Dermis blood vessel endothelial cell (primary cell): ENCODE measurements at regions not wholly inside any gene's neighbourhood (a gene's known extent, or its start where the extent isn't known, plus 50 kb on each side); places are given as distances from the start of the nearest gene placed in this dataset.

Experiments
- DNase-seq: peaks from one replicate; pipeline ENCODE4 v3.0.0; 2010

DNA sequence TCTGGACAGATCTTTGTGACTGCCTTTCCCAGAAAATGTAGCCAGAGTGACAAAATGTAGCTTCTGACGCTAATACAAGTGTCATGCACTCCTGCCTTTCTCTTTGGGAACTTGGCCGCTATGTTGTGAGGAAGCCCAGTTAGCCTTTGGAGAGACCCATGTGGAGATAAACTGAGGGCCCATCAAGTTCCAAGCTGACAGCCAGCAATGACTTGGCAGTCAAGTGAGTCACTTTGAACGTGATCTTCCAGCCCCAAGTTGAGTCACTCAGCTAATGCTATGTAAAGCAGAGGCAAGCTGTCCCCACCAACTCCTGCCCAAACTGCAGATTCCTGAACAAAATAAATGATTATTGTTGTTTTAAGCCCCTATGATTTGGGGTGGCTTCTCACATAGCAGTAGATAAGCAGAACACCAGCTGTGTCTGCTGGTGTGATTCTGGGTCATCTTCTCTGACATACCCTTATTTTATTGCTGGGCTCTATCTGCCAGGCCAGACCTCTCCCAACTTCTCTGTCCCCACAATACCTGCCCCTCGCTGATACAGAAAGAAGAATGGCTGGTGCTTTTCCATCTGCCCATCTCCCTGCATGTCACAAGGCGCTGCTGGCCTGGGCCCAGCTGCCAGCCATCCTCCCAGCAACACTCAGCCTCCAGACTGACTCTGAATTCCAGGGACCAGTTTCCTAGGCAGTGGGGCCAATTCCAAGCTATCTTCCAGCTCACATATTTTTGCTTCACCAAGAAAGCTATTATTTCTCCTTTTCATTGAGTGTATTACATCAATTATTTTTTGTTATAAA, 274.8 kb downstream of the LRFN2 start:
- no peak for DNase-seq

DNA sequence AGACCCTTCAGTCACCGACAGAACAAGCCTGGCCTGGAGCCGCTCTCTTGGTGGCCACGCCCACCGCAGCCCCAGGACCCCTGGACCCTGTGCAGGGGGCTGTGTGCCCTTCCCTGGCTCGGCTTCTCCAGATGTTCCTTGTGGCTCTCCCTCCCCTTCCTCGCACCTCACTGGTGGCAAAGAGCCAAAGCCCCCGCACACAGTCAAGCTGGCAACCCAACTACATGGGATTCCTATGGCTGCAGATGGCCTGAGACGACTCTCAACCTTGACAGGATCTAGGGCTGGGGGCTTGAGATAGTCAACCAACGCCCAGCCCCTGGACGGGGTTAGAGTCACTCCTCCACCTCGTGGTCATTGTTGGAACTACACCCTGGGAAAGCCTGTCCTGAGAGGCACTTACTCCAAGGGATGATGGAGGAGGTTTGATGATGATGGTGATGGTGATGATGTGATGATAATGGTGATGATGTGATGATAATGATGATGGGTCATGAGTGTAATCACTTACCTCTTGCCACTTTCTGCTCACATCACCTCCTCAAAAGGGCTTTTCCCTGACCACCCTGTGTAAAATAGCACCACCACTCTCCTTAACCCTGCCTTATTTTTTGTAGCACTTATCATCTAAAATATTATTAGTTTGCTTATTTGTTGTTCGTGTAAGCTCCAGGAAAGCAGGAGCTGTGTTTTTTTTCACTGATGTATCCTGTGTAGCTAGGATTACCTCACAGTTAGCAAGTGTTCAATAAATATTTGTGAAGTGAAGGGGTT, 278.4 kb downstream of the LRFN2 start:
- peak; percentile 69 for DNase-seq

DNA sequence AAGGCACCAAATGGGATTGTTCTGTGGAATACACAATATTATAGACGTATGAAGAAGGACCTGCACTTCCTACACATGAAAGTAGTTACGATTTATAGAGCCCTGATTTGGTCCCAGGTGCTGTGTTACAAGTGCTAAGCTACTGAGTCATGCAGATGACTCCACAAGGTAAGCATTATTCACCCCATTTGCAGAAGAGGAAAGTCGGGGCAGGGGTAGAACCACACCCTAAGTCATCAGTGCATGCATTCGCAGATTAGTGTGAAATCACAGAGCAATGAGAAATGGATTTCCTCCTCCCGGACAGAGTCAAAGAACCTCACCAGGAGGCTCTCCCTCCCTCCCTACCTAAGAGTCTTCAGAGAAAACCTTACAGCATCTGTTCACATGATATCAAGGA, 279.5 kb downstream of the LRFN2 start:
- no peak for DNase-seq

- DNase-seq: no peak
These were observed 284.2 kb downstream of the LRFN2 start for GRCh38 chr6:40302856-40303454.

GRCh38 chr6:40299681-40300080, 287.5 kb downstream of the LRFN2 start:
- DNase-seq: no peak

DNA sequence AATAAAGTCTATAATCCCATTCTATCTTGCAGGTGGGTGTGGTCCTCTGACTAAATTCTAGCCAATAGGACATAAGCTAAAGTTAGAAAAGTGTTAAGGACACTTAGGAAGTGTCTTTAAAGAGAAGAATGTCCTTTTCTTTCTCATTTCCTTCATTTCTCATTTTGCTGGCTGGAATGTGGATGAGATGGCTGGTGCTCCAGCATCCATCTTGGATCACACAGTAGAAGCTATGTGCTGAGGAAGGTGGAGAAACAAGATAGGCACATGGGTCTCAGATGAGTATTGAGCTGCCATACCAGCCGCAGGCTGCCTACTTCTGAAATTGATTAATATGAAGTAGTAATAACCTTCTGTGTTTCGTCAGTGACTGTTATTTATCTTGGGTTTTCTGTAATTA, 289.0 kb downstream of the LRFN2 start:
- DNase-seq: no peak

DNA sequence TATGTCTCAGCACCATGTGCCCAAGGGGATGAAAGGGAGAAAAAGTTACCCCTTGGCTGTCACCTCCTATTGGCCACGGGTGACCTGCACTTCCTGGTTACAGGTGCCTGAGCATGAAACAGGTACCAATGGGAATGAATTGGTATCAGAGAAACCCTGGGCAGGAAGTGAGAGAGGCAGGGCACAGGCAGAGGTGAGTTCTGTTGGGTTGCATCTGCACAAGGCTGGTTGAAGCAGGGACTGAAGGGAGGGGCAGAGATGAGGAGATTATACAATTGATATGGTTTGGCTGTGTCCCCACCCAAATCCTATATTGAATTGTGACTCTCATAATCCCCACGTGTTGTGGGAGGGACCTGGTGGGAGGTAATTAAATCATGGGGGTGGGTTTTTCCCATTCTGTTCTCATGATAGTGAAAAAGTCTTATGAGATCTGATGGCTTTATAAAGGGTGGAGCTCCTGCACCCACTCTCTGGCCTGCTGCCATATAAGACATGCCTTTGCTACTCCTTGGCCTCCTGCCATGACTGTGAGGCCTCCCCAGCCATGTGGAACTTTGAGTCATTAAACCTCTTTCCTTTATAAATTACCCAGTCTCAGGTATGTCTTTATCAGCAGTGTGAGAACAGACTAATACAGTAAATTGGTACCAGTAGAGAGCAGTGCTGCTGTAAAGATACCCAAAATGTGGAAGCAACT, 291.8 kb downstream of the LRFN2 start:
- no peak for DNase-seq

- DNase-seq: no peak
These were observed 293.5 kb downstream of the LRFN2 start for GRCh38 chr6:40293460-40294185.

DNA sequence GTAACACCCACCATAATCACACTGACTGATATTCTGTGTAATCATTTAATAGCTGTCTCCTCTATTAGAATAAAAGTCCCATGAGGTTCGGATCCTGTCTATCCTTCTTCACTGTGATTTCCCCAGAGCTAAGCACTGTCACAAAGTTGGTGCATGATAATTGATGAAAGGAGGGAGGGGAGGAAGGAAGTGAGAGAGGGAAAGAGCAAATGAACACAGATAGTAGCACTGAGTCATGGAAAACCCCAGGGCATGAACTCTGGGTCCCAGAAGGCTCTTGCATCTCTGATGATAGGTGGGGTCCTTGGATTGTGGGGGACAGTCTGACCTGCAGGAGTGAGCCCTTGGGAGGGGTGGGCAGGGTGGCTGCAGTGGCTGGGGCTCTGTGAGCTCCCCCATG, 294.1 kb downstream of the LRFN2 start:
- DNase-seq: no peak

DNA sequence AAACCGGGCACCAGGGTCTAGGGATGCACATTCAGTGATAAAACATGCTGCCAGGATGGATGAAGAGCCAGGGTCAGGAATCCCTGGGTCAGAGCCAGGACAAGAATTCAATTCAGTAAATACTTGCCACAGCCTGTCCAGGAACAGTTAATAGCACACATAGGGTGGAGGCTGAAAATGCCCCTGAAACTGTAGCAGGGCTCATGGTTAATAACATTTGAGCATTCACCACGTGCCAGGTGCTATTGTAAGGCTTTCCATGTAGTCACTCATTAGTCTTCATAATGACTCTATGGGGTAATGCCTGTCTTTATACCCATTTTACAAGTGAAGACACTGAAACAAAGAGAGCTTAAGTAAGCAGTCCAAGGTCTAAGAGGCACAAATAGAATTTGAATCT, 296.3 kb downstream of the LRFN2 start:
- DNase-seq: no peak

GRCh38 chr6:40288919-40289318, 298.2 kb downstream of the LRFN2 start:
- DNase-seq: no peak

- DNase-seq: no peak
These were observed 299.8 kb downstream of the LRFN2 start for GRCh38 chr6:40287296-40287850.

GRCh38 chr6:40286721-40287120, 300.4 kb downstream of the LRFN2 start:
- DNase-seq: no peak

- no peak for DNase-seq
These were observed 301.2 kb downstream of the LRFN2 start for GRCh38 chr6:40285996-40286395.

GRCh38 chr6:40285535-40285934, 301.6 kb downstream of the LRFN2 start:
- no peak for DNase-seq

GRCh38 chr6:40282986-40283385, 304.2 kb downstream of the LRFN2 start:
- no peak for DNase-seq

DNA sequence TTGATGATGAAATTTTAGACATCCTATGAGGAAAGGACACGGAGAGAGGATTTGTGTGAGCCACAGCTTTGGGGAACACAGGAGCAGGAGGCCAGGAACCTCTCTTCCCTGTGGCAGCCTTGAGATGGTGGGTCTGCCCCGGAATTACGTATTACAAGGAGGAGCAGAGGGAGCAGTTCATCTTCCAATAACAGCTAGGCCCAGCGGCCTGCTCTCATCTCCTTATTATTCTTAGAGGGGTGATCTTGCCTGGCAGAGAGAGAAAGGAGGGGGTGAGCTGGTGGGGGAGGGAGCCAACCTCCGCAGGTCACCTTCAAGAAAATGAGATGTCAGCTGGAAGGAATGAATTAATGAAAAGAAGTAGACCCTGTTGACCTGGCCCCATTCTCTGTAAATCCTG, 305.8 kb downstream of the LRFN2 start:
- no peak for DNase-seq

DNA sequence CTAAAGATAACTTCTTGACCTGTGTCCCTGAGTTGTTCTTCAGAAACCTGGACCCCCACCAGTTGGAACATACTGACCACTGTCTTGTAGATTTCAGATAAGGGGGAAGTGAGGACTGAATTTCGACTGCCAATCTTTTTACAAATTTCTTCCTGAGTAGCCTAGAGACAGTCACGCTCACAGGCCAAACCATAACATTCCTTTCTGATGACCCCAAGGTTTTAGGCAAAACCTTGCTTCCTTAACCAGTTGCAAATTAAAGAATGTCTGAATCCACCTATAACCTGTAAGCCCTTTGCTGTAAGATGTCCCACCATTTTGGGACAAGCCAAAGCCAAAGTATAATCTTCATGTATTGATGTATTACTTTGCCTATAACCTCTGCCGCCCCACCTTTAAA, 306.9 kb downstream of the LRFN2 start:
- DNase-seq: no peak

- DNase-seq: no peak
These were observed 311.0 kb downstream of the LRFN2 start for GRCh38 chr6:40276141-40276540.

DNA sequence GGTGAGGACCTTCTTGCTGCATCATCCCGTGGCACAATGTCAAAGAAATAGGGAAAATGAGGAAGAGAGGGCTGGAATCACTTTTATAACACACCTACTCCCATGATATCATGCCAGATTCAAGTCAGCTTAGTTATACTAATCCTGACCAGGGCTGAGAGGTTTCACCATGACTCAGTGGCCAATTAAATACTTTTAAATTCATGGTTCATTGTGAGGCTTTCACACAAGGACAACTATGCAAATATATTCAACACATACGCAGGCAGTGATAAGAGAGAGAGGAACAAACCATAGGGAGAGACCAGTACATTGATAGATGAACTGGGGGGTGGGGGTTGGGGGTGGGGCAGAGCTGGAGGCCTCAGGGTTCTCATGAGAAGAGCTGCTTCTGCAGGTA, 313.1 kb downstream of the LRFN2 start:
- no peak for DNase-seq

- DNase-seq: no peak
These were observed 318.6 kb downstream of the LRFN2 start for GRCh38 chr6:40268614-40269013.

GRCh38 chr6:40268166-40268565, 319.0 kb downstream of the LRFN2 start:
- DNase-seq: no peak
